Upper lobe of right lung (tissue), 1 donor: ENCODE measurements at regions not wholly inside any gene's neighbourhood (a gene's known extent, or its start where the extent isn't known, plus 50 kb on each side); places are given as distances from the start of the nearest gene placed in this dataset.

ENCODE experiments used
- ATAC-seq: fragments of 200-7000 bp; cut with Tn5 transposase; one replicate; pipeline ENCODE4 v1.9.1; 2020; ENCODE audit warnings: mild to moderate bottlenecking, moderate library complexity
- DNase-seq: peaks from one replicate; pipeline ENCODE4 v3.0.0-alpha.2; 2020
- H3K27ac ChIP-seq: fragments of 200-600 bp; one replicate; pipeline ENCODE4 v1.8.0; 2022
- H3K27me3 ChIP-seq: fragments of 200-600 bp; one replicate; pipeline ENCODE4 v1.8.0; 2022; ENCODE audit warnings: mild to moderate bottlenecking
- H3K36me3 ChIP-seq: fragments of 200-600 bp; one replicate; pipeline ENCODE4 v1.8.0; 2022
- H3K4me1 ChIP-seq: fragments of 200-600 bp; one replicate; pipeline ENCODE4 v1.8.0; 2022
- H3K4me3 ChIP-seq: fragments of 200-600 bp; one replicate; pipeline ENCODE4 v1.8.0; 2022; ENCODE audit warnings: mild to moderate bottlenecking
- H3K9me3 ChIP-seq: fragments of 200-600 bp; one replicate; pipeline ENCODE4 v1.8.0; 2022
- intact Hi-C: fragments of 100-400 bp; cut with DNase I; formaldehyde crosslinking; loops from one replicate; pipeline ENCODE4 v1.11.0; 2022
- TF ChIP-seq, protein P1 (sequence below): fragments of 200-600 bp; IDR thresholded peaks from one replicate; pipeline ENCODE4 v1.8.0; 2022; ENCODE audit warnings: antibody characterized with exemption
- donor health status: DM: no; HTN: yes; CAD: no; lungs with severe emphysema.

DNA sequence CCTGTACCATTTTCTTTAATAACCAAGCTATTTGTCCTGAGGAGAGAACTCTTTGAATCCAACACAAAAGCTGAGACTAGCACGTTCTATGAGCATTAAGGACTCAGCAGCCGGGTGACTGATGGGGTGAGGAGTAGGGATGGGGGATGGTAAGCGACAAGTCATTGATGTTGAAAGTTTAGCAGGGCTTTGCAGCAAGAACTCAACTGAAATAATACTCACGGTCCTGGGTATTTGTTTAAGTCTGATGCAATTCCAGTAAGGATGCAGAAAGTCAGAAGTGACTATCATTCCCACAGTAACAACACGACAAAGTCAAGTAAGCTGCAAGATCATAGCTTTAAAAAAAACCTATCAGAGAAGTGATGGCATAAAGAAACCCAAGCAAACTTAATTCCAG is 131.1 kb downstream of the ACTL7B start:
- H3K27me3 ChIP-seq: no peaks in the 10 kb centered on the region
- no peak for DNase-seq
- H3K27ac ChIP-seq: no peak overlapping the region
- intact Hi-C loops: no loop called here
- no peak for ATAC-seq
- no peaks in the 10 kb centered on the region for H3K36me3 ChIP-seq
- H3K4me1 ChIP-seq: no peaks in the 10 kb centered on the region
- no peak overlapping the region for H3K4me3 ChIP-seq
- no peaks in the 10 kb centered on the region for H3K9me3 ChIP-seq
- TF ChIP-seq, protein P1, sequence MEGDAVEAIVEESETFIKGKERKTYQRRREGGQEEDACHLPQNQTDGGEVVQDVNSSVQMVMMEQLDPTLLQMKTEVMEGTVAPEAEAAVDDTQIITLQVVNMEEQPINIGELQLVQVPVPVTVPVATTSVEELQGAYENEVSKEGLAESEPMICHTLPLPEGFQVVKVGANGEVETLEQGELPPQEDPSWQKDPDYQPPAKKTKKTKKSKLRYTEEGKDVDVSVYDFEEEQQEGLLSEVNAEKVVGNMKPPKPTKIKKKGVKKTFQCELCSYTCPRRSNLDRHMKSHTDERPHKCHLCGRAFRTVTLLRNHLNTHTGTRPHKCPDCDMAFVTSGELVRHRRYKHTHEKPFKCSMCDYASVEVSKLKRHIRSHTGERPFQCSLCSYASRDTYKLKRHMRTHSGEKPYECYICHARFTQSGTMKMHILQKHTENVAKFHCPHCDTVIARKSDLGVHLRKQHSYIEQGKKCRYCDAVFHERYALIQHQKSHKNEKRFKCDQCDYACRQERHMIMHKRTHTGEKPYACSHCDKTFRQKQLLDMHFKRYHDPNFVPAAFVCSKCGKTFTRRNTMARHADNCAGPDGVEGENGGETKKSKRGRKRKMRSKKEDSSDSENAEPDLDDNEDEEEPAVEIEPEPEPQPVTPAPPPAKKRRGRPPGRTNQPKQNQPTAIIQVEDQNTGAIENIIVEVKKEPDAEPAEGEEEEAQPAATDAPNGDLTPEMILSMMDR: no peak

DNA sequence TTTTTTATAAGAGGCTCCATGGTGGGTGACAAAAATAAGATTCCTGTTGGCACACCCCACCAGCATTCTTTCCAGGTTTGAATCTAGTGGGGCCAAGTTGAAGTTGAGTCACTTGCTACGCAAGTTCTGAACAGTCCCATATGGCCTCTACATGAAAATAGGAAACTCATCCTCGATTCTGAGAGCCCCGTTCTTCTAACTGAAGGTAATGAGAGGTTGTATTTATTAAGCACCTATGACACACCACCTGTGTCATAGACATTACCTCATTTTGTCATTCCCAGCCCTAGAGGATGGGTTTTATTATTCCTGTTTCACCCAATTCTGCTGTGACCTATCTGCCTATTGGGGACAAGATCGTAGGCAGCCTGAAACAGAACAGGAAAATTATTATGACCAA is 131.7 kb downstream of the ACTL7B start:
- no peak for ATAC-seq
- DNase-seq: no peak
- H3K9me3 ChIP-seq: no peaks in the 10 kb centered on the region
- H3K4me3 ChIP-seq: no peak overlapping the region
- H3K27ac ChIP-seq: no peak overlapping the region
- no peaks in the 10 kb centered on the region for H3K27me3 ChIP-seq
- H3K36me3 ChIP-seq: no peaks in the 10 kb centered on the region
- H3K4me1 ChIP-seq: no peaks in the 10 kb centered on the region
- intact Hi-C loops: no loop called here
- TF ChIP-seq, protein P1: no peak

DNA sequence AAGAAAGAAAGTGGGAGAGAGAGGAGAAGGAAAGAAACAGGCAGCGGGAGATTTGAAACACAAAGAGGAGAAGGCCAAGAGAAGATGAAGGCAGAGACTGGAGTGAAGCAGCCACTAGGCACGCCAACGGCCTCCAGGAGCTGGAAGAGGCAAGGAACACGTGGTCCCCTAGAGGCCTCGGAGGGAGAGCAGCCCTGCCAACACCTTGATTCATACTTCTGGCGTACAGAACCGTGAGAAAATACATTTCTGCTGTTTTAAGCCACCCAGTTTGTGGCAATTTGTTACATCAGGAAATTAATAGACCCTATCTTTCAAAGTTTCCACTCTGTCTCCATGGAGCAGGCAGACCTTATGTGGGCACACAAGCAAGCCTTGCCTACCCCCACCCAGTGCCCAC is 133.4 kb downstream of the ACTL7B start:
- TF ChIP-seq, protein P1: no peak
- DNase-seq (no peak), ATAC-seq (no peak)
- Histone ChIP-seq H3K9me3 (no peaks in the 10 kb centered on the region), H3K4me1 (no peaks in the 10 kb centered on the region), H3K27me3 (no peaks in the 10 kb centered on the region), H3K4me3 (no peak overlapping the region), H3K36me3 (no peaks in the 10 kb centered on the region), H3K27ac (no peak overlapping the region)
- intact Hi-C loops: no loop called here

DNA sequence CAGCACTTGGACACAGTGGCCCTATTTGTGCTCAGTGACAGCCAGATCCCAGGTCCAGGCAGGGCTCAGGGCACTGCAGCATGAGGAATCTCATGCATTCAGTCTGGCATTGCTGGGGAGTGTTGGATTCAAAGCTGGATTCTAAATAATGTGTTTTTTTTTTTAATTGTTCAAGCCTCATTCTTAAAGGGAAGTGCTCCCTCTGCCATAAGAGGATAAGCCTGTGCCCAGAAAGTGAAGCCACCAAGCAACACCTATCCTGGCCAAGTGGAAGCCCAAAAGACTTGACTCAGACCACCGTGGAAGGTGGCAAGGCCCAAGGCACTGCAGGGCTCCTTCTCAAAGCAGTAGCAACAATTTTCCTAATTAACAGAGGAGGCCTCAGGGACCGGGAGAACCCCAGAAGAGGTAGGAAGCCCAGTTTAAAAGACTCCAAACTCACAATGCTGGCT is 135.6 kb downstream of the ACTL7B start:
- no peaks in the 10 kb centered on the region for H3K4me1 ChIP-seq
- intact Hi-C loops: no loop called here
- TF ChIP-seq, protein P1: no peak

DNA sequence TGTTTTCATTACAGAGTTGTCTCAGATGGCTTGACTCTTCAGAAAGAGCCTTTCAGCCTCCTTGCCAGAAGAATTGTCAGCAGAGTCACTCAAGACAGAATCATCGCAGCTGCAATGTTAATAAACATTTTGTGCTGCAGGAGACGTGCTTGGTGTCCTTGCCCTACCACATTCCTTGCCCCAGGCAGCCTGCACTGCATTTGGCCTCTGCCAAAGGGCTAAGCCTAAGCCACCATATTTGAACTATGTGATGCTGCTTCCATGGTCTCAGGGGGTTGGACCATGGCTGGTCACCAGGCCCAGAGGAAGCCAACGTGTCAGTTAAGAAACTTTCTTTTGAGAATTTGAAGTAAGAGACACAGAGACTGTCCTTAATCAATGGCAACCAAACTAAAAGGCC is 145.4 kb downstream of the ACTL7B start:
- TF ChIP-seq, protein P1: no peak

More for the DNA sequence above, 135.6 kb downstream of the ACTL7B start:
- ATAC-seq: no peak
- Histone ChIP-seq H3K27me3 (no peaks in the 10 kb centered on the region), H3K4me3 (no peak overlapping the region), H3K9me3 (no peaks in the 10 kb centered on the region), H3K27ac (no peak overlapping the region), H3K36me3 (no peaks in the 10 kb centered on the region)
- no peak for DNase-seq

DNA sequence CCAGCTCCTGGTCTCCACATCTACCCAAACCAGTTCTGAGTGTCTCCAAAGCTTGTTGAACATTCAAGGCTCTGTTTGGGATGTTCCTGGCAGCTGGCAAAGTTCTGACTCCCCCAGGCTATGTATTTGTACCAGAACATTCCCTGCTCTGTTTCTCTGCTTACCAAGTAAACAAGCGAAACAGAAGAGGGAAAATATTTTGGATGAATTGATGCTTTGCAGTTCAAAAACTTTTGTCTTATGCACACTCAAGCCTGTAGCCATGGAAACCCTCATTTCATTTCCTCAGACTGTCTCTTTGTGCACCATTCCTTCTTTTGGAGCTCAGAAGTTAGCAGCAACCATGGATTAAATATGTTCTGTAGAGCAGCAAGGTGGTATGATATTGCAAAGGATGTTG is 145.8 kb downstream of the ACTL7B start:
- Histone ChIP-seq H3K27ac (no peak overlapping the region), H3K36me3 (no peaks in the 10 kb centered on the region), H3K4me1 (no peaks in the 10 kb centered on the region), H3K9me3 (no peaks in the 10 kb centered on the region), H3K27me3 (peaks cover 9% of the 10 kb centered on the region), H3K4me3 (no peak overlapping the region)
- ATAC-seq: no peak
- TF ChIP-seq, protein P1: no peak
- intact Hi-C loops: no loop called here
- DNase-seq: no peak

More for the DNA sequence above, 145.4 kb downstream of the ACTL7B start:
- no peak overlapping the region for H3K27ac ChIP-seq
- peaks cover 9% of the 10 kb centered on the region for H3K27me3 ChIP-seq
- no peaks in the 10 kb centered on the region for H3K36me3 ChIP-seq
- H3K4me3 ChIP-seq: no peak overlapping the region
- intact Hi-C loops: no loop called here
- DNase-seq: no peak
- H3K4me1 ChIP-seq: no peaks in the 10 kb centered on the region
- no peaks in the 10 kb centered on the region for H3K9me3 ChIP-seq
- no peak for ATAC-seq
